K562 (cell line): ENCODE measurements at regions not wholly inside any gene's neighbourhood (a gene's known extent, or its start where the extent isn't known, plus 50 kb on each side); places are given as distances from the start of the nearest gene placed in this dataset.

Experiments used
- ATAC-seq: fragments of 200-7000 bp; cut with Tn5 transposase; 3 replicates; pipeline ENCODE4 v1.9.1; 2020; ENCODE audit warnings: moderate library complexity
- BruUV-seq: library from RNA; stranded (reverse); fragments of 400-500 nt; replicated peaks from 2 replicates; lab custom pipeline; 2021; lab: Mats Ljungman, UMichigan
- CTCF ChIA-PET: fragments of 300-600 bp; formaldehyde crosslinking; extraction: SDS; loops from one replicate; lab custom pipeline; 2021; ENCODE audit warnings: low intra/inter-chr PET ratio; lab: Yijun Ruan, JAX
- POLR2A ChIA-PET: fragments of 300-600, 350-650 bp; sonication (Branson Sonifier 250); formaldehyde crosslinking; extraction: SDS; loops from one replicate; lab custom pipeline; 2021; ENCODE audit warnings: antibody characterized with exemption, inconsistent platforms; lab: Yijun Ruan, JAX
- DNase-seq, 4 experiments: peaks; one replicate each; pipeline versions ENCODE4 v3.0.0 to v3.0.0-alpha.2; 2011 to 2018; ENCODE audit warnings: low spot score in 3 of 4, mixed read lengths in 3 of 4; ENCODE audit errors: extremely low read depth in 1 of 4
- FAIRE-seq: peaks from 2 replicates; lab custom pipeline; 2011; peaks lifted over from hg19 to GRCh38; lab: Jason Lieb, UNC
- H2AFZ ChIP-seq: 2 replicates; pipeline ENCODE4 v1.6.0; 2011; ENCODE audit warnings: low read depth, low read length, control low read depth, inconsistent platforms
- H3K27ac ChIP-seq: fragments of 200-600 bp; 3 replicates; pipeline ENCODE4 v1.8.0; 2011; ENCODE audit warnings: low read depth, mild to moderate bottlenecking, control low read depth, inconsistent platforms, low read length, moderate library complexity, mixed read lengths; ENCODE audit errors: extremely low read depth
- H3K27me3 ChIP-seq, 2 experiments: fragments of 300-600 bp in 1 of 2; 2 replicates in 1 of 2; 3 replicates in 1 of 2; pipeline versions ENCODE4 v1.6.0 to v1.8.0; 2011; ENCODE audit warnings: inconsistent platforms in 2 of 2, low read length in 2 of 2, mild to moderate bottlenecking in 1 of 2, mixed read lengths in 1 of 2, moderate library complexity in 1 of 2; ENCODE audit not compliant: control insufficient read depth in 2 of 2, insufficient read depth in 2 of 2
- H3K36me3 ChIP-seq: fragments of 300-600 bp; 3 replicates; pipeline ENCODE4 v1.8.0; 2011; ENCODE audit warnings: mild to moderate bottlenecking, low read length, inconsistent platforms; ENCODE audit not compliant: control insufficient read depth, insufficient read depth
- H3K4me1 ChIP-seq, 2 experiments: fragments of 200-600 bp in 1 of 2; replicated peaks in 1 of 2; 2 replicates in 1 of 2; 3 replicates in 1 of 2; pipeline versions ENCODE4 v1.5.1 to v1.8.0; 2011; ENCODE audit warnings: inconsistent platforms in 2 of 2, low read length in 2 of 2, mild to moderate bottlenecking in 1 of 2, mixed read lengths in 1 of 2, moderate library complexity in 1 of 2; ENCODE audit not compliant: control insufficient read depth in 2 of 2, insufficient read depth in 2 of 2
- H3K4me2 ChIP-seq: 2 replicates; pipeline ENCODE4 v1.6.1; 2011; ENCODE audit warnings: low read length, control low read depth, inconsistent platforms, mixed read lengths; ENCODE audit not compliant: insufficient read depth
- H3K4me3 ChIP-seq: fragments of 200-600 bp; sonication (generic), shearing (Covaris generic); 2 replicates; pipeline ENCODE4 v1.5.1; 2016; ENCODE audit warnings: control low read depth, inconsistent platforms
- H3K79me2 ChIP-seq: fragments of 200-600 bp; 3 replicates; pipeline ENCODE4 v1.8.0; 2011; ENCODE audit warnings: low read length, inconsistent platforms; ENCODE audit not compliant: control insufficient read depth, insufficient read depth
- H3K9ac ChIP-seq, 2 experiments: 2 replicates each; pipeline versions ENCODE4 v1.6.0 to v1.6.1; 2011; ENCODE audit warnings: low read depth in 2 of 2, low read length in 2 of 2, control low read depth in 1 of 2, inconsistent platforms in 1 of 2, mild to moderate bottlenecking in 1 of 2, mixed read lengths in 1 of 2; ENCODE audit not compliant: insufficient read depth in 1 of 2
- H3K9me1 ChIP-seq: one replicate; pipeline ENCODE4 v1.6.0; 2011; ENCODE audit warnings: inconsistent platforms, mild to moderate bottlenecking, low read length, moderate library complexity; ENCODE audit not compliant: control insufficient read depth, insufficient read depth
- H3K9me3 ChIP-seq: replicated peaks from 2 replicates; pipeline ENCODE4 v1.5.1; 2011; ENCODE audit warnings: low read depth, low read length, inconsistent platforms; ENCODE audit not compliant: control insufficient read depth, insufficient read depth
- H4K20me1 ChIP-seq: replicated peaks from 2 replicates; pipeline ENCODE4 v1.6.1; 2011; ENCODE audit warnings: low read length, inconsistent platforms, mixed read lengths; ENCODE audit not compliant: control insufficient read depth, insufficient read depth
- HOXB6 ChIP-seq: fragments of 250-450 bp; sonication (Bioruptor Pico); IDR thresholded peaks from 2 replicates; pipeline ENCODE4 v1.5.1; 2022; ENCODE audit warnings: mild to moderate bottlenecking, borderline replicate concordance
- KLF6 ChIP-seq: fragments of 250-450 bp; sonication (Bioruptor Pico); IDR thresholded peaks from 2 replicates; pipeline ENCODE4 v1.4.0; 2020; ENCODE audit warnings: mild to moderate bottlenecking, moderate library complexity, borderline replicate concordance
- NRF1 ChIP-seq, 2 experiments: fragments of 450-650 bp; IDR thresholded peaks in 1 of 2; conservative IDR thresholded peaks in 1 of 2; 2 replicates each; pipeline ENCODE4 v1.6.1; 2014; ENCODE audit warnings: mild to moderate bottlenecking in 2 of 2
- SRSF3 ChIP-seq: fragments of 200-400 bp; formaldehyde crosslinking; IDR thresholded peaks from 2 replicates; pipeline ENCODE4 v1.6.1; 2016; ENCODE audit warnings: mild to moderate bottlenecking, low read length, moderate library complexity; ENCODE audit not compliant: insufficient read depth
- WGBS: fragments of 100-300 bp; shearing (Covaris generic); methylation state at CpG from one replicate; pipeline ENCODE4 v1.1.6; 2016; ENCODE audit warnings: low coverage, mixed read lengths; ENCODE audit not compliant: insufficient coverage; ENCODE audit errors: missing lambda C conversion rate; 5-methylcytosine and 5-hydroxymethylcytosine counted together
- in situ Hi-C: fragments of 300-500 bp; cut with MboI; formaldehyde crosslinking; loops from 4 replicates; pipeline ENCODE4 v1.15.0; 2018; ENCODE audit warnings: inconsistent platforms, mixed read lengths
- intact Hi-C: fragments of 100-400 bp; cut with micrococcal nuclease; formaldehyde crosslinking; loops from 2 replicates; pipeline ENCODE4 v1.14.2; 2022
- TF ChIP-seq, protein P1 (sequence below): sonication (generic); formaldehyde crosslinking; IDR thresholded peaks from 2 replicates; pipeline ENCODE4 v1.8.0; 2022; ENCODE audit warnings: missing genetic modification reagents, mild to moderate bottlenecking, borderline replicate concordance
- TF ChIP-seq, protein P2 (sequence below): fragments of 250-450 bp; sonication (Bioruptor Pico); IDR thresholded peaks from 2 replicates; pipeline ENCODE4 v1.8.0; 2021; ENCODE audit warnings: mild to moderate bottlenecking, moderate library complexity

DNA sequence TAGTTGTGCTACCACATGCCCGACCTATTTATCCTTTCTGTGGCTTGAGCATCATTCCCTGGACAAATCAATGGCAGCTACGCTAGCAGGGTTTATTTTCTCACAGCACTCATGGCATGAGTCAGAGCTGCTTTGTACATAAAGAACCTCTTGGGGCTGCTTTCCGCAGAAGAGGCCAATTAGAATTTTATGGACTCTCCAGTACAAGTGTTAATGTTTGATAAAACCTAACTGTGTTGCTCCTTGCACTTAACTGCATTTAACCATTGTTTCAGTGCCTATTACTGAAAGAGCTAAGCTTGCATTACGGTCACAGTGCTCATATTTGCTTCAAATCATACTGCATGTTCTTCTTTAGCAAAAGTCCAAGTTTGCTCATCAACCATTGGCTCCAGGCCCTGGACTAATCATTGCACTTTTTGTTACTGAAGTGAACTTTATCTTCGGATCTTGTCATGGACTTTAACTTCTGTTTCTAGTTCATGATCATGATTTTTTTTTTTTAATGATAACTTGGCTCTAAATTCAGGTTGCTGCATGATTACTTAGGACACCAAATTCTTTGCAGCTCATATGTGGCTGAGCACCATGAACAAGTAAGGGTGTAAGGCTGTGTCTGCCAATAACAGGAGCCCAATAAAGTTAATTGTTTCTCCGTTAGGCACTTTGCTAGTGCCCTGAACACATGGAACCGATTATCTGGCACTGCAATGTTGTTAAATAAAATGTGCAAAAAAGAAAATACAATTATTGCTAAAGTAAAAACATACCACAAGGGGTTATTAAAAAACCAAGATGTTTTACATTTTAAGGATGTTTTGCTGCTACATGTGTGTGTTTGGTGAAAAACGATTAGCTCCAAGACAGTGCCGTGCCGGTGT, 492.2 kb downstream of the KCNJ2 start:
- no peaks in the 10 kb centered on the region for H3K9me1 ChIP-seq
- no peak overlapping the region for H3K27ac ChIP-seq
- BruUV-seq, result no TSS peak
- DNase-seq (no peak), ATAC-seq (no peak), FAIRE-seq (no peak)
- H4K20me1 ChIP-seq, result no peaks in the 10 kb centered on the region
- ChIA-PET POLR2A (no interaction called here), CTCF (no interaction called here)
- H3K27me3 ChIP-seq, result no peaks in the 10 kb centered on the region
- H3K79me2 ChIP-seq, result no peaks in the 10 kb centered on the region
- no peak overlapping the region for H3K4me2 ChIP-seq
- in situ Hi-C loops (no loop called here), intact Hi-C loops (no loop called here)
- no peak overlapping the region for H2AFZ ChIP-seq
- under 1% methylated on average over 10 of the region's 10 CpGs for WGBS
- no peaks in the 10 kb centered on the region for H3K4me1 ChIP-seq
- no peak overlapping the region for H3K4me3 ChIP-seq
- H3K9ac ChIP-seq, result no peak overlapping the region
- TF ChIP-seq, protein P1, sequence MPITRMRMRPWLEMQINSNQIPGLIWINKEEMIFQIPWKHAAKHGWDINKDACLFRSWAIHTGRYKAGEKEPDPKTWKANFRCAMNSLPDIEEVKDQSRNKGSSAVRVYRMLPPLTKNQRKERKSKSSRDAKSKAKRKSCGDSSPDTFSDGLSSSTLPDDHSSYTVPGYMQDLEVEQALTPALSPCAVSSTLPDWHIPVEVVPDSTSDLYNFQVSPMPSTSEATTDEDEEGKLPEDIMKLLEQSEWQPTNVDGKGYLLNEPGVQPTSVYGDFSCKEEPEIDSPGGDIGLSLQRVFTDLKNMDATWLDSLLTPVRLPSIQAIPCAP (CRISPR knock-in tag), result no peak
- TF ChIP-seq HOXB6 (CRISPR knock-in tag) (no peak), SRSF3 (no peak), NRF1 (conservative IDR thresholded peaks at IDR 0.05 in 1 of 2, IDR thresholded peaks at IDR 0.05 in 1 of 2) (no peak), KLF6 (CRISPR knock-in tag) (no peak)
- TF ChIP-seq, protein P2, sequence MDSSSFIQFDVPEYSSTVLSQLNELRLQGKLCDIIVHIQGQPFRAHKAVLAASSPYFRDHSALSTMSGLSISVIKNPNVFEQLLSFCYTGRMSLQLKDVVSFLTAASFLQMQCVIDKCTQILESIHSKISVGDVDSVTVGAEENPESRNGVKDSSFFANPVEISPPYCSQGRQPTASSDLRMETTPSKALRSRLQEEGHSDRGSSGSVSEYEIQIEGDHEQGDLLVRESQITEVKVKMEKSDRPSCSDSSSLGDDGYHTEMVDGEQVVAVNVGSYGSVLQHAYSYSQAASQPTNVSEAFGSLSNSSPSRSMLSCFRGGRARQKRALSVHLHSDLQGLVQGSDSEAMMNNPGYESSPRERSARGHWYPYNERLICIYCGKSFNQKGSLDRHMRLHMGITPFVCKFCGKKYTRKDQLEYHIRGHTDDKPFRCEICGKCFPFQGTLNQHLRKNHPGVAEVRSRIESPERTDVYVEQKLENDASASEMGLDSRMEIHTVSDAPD (CRISPR knock-in tag), result no peak
- no peaks in the 10 kb centered on the region for H3K36me3 ChIP-seq
- H3K9me3 ChIP-seq, result no peaks in the 10 kb centered on the region
